ENCODE measurements at regions not wholly inside any gene's neighbourhood (a gene's known extent, or its start where the extent isn't known, plus 50 kb on each side); places are given as distances from the start of the nearest gene placed in this dataset.

- TF ChIP-seq CTCF (conservative IDR thresholded peaks at IDR 0.05; ENCODE audit: low read depth, low read length) (no peak), EZH2 (IDR thresholded peaks at IDR 0.05; ENCODE audit: borderline replicate concordance, low read depth, low read length, poor library complexity, severe bottlenecking) (no peak)
Measured at GRCh38 chr15:29361560-29361959, 91.9 kb upstream of the NSMCE3 start.

All from A673 (cell line).